GM18873 (cell line): ENCODE measurements at regions not wholly inside any gene's neighbourhood (a gene's known extent, or its start where the extent isn't known, plus 50 kb on each side); places are given as distances from the start of the nearest gene placed in this dataset.

ENCODE experiments used
- ATAC-seq: cut with Tn5 transposase; IDR thresholded peaks from one replicate; pipeline ENCODE4 v1.9.1; 2021; ENCODE audit warnings: mild to moderate bottlenecking, moderate library complexity, moderate number of reproducible peaks; ENCODE audit not compliant: unreplicated experiment, low FRiP score

DNA sequence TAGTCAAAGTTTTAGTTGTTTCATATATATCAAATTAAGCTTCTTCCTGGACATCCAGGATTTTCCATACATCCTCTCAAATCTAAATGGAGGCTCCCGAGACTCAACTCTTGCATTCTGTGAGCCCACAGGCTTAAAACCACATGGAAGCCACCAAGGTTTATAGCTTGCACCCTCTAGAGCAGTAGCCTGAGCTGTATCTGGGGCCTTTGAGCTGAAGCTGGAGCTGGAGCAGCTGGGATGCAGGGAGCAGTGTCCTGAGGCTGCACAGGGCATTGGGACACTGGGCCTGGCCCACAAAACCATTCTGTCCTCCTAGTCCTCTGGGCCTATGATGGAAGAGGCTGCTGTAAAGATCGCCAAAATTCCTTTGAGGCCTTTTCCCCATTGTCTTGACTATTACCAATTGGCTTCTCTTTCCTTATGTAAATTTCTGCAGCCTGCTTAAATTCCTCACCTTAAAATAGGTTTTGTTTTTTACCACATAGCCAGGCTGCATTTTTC, 151.0 kb downstream of the COX7C start:
- ATAC-seq, result no peak

DNA sequence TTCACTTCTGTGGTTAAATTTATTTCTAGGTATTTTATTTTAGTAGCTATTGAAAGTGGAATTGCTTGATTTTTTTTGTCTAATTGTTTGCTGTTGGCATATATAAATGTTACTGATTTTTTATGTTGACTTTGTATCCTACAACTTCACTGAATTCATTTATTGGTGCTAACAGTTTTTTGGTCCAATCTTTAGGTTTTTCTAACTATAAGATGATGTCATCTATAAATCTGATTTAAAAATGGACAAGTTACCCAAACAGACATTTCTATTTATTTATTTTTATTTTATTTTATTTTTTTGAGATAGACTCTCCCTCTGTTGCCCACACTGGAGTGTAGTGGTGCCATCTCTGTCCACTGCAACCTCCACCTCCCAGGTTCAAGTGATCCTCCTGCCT, 162.3 kb downstream of the COX7C start:
- ATAC-seq, result no peak

DNA sequence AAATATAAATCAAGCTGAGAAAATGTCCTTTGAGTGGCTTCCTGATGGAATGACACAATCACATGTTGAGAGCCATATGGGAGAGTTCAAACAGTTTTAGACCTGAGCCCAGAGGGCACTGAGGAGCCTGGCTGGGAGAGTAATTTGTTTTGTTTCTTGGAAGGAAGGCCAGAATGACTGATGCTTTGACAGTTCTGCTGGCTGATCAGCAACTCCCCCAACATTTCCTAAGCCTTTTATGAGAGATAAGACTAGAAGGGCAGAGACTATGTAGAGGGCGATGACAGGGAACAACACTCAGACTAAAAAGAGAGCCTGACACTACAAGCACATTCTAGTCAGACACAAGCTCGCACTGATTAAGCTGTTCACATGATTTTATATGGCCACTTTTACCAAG, 169.2 kb downstream of the COX7C start:
- no peak for ATAC-seq

DNA sequence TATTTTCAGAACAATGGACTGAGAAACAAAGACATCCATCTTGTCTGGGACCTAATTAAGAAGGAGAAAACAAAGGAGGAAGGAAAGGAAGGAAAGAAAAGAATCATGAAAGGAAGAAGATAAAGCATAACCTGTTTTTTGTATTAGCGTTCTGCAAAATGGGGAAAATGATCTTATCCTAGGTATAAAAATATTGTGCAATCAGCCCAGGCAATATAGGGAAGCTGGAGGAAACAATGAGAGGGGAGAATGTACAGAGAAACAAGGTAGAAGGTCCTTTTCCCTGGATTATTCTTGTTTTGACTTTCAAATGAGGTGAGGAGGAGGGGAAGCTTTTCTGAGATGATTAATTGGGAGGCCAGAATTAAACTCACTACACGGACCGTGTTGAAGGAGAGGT, 177.9 kb downstream of the COX7C start:
- no peak for ATAC-seq

DNA sequence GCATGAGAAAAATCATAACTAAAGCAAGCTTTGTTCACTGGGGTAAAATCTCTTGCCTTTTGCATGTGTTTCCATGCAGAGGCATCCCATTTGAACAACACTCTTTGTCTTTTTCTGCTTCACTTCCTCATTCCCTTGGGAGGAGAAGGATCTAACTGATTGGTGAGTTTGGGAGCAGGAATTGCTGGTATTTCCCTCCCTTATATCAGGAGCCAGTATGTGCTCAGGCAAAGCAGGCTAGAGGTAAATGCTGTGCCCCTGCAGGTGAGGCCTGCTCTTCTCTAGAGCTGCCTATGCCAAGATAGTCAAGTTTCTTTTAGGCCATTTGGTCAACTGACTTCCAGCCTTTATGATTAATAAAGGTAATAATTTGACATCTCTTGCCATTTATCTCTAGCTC, 179.9 kb downstream of the COX7C start:
- ATAC-seq, result no peak

DNA sequence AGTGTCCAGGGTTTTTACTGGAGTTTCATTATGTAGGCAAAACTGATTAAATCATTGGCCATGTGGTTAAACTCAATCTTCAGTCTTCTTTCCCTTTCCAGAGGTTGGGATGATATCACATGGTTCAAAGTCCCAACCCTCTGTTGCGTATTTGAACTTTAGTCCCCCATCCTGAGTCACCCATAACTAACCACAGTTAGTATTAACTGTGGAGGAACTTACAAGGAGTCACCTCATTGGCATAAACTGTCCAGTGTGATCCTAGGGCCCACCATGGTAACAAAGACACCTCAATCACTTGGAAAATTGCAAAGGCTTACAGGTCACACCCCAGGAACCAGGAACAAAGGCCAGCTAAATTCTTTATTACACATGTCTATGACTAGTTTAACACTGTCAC, 188.5 kb downstream of the COX7C start:
- ATAC-seq, result no peak

DNA sequence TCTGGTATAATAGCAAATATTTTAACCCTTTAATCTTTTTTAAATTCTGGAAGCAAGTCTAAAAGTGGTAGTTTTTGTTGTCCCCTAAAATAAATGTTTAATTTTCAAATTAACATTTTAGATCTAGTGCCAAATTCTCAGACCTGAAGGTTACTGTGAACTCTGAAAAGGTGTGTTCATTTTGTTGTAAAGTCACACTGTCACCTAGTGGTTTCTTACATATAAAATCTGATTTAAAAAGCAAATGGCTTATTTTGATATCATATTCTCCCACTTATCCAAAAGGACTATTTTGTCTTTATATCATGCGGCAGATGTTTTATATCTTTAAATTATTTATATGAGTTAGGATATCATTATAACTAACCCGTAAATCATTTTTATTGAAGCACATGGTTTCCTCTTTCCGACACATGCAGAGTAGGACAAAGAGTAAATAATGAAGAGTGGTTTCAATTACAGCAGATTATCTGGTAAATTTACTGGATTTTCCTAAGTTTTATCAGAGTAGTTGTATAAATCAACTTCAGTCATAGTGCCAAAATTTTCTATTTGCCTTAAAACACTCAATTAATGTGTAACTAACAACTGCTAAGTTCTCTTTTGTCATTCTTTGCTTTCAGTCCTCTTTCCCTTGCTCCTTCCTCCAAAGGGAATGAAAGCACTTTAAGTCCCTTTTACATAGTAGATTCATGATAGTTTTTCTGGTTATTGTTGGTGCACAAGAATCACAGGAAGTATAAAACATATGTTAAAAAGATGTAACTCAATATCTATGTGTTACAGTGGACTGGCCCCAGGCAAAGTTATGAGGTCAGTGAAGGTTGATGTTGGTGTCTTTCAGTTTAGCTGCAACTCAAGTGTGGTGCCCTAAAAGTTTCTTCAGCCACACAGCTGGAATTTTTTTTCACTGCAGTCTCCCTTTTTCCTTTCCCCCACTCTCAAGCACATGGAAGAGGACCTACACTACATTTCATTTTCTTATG, 189.6 kb downstream of the COX7C start:
- ATAC-seq, result no peak

DNA sequence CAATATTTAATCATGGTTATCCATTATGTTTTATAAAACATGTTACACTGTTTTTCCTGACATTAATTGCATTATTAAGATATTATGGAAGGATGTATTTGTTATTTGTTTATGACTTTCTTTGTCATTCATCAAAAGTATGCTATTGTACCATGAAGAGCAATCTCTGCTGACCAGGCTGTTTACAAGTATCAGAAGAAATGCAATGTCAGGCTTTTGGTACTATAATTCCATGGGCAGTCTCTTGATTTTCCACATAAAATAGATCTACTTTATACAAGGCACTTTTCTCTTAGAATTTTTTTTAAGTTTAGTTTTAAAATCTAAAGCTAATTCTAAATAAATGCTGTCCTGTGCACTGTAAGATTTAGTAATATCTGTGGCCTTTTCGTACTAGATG, 196.6 kb downstream of the COX7C start:
- no peak for ATAC-seq

DNA sequence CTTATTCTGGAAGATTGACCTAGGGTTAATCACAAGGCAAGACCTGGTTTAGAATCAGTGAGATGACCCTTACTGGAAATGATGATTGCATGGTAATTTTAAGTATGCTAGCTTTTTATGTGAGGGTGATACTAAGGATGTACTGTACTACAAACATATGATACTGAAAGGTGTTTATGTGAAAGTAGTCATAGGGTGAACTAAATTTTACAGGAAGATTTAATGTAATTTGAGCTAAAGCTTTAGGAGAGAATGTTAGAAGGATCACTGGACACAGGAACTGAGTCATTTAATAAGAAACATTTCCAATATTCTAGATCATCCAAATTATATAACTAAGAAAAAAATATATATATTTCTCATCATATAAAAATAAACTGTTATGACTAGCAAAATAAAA, 197.2 kb downstream of the COX7C start:
- no peak for ATAC-seq

DNA sequence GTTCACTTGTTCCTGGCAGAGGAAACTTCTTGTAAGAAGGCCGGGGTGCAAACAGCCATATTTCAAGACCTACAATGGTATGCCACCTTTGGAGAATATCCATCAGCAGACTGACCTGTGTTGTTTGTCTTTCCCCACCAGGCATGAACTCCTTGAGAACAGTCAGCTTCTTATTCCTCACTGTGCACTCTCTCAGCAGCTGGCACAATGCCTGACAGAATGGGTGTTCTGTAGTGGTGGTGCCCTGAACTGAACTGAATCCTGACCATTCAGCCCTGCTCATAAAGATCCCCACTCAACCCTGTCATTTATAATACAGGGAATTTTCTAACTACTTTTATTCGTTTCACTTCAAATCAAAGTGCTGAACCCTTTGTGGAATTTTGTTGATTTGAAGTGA, 206.9 kb downstream of the COX7C start:
- no peak for ATAC-seq

DNA sequence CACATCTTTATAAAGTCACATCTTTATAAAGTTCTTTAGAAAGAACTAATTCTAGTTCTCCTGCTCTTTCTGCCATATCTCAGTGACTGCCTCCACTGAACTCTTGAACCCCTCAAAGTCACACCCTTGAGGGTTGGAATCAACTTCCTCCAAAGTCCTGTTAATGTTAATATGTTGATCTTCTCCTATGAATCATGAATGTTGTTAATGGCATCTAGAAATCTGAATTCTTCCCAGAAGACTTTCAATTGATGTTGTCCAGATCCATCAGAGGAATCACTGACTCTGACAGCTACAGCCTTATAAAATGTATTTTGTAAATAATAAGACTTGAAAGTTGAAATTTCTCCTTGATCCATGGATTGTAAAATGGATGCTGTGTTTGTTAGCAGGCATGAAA, 213.4 kb downstream of the COX7C start:
- no peak for ATAC-seq

DNA sequence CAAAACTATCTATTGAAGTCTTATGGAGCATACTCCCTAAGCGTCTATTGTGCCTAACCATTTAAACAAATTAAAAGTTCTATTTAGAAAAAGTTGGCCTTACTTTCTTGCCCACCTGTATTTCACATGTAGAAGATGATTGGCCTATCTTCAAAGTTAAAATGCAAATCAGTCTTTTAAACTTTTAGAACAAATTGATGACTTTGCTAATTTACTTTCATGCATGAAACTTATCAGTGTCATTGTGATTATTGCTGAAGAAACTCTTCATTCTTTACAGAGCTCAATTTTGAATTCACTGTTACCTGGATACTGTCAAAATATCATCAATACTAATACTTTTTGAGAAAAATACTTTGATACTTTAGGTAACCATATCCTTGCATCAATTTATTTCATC, 216.1 kb downstream of the COX7C start:
- no peak for ATAC-seq

DNA sequence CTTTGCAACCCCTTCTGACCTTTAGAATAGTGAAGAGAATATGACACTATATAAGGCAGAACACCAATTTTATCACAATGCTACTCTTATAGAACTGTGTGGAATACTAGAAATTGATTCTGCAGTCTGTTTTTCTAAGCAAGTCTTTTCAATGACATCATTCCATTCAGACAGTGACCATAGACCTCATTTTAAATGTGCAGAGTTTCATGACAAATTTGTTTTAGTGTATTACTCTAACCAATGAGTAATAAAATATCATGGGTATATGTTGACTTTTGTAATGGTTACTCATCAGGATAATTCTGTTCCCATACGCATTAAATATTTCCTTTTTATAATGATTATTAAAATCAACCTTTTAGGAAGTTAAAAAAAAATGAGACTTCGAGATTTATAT, 219.9 kb downstream of the COX7C start:
- ATAC-seq, result no peak

DNA sequence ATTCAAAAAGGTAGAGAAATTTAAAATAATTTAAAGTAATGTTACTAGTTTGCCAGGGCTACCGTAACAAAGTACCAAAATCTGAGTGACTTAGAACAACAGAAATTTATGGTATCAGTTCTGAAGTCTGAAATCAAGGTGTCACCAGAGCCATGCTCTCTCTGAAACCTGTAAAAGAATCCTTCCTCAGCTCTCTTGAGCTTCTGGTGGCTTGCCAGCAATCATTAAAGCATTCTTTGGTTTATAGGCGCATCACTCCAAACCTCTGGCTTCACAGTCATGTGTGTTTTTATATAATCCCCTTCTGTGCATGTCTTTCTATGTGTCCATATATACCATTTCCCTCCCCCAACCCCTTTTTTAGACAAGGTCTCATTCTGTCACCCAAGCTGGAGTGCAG, 220.3 kb downstream of the COX7C start:
- ATAC-seq, result no peak

DNA sequence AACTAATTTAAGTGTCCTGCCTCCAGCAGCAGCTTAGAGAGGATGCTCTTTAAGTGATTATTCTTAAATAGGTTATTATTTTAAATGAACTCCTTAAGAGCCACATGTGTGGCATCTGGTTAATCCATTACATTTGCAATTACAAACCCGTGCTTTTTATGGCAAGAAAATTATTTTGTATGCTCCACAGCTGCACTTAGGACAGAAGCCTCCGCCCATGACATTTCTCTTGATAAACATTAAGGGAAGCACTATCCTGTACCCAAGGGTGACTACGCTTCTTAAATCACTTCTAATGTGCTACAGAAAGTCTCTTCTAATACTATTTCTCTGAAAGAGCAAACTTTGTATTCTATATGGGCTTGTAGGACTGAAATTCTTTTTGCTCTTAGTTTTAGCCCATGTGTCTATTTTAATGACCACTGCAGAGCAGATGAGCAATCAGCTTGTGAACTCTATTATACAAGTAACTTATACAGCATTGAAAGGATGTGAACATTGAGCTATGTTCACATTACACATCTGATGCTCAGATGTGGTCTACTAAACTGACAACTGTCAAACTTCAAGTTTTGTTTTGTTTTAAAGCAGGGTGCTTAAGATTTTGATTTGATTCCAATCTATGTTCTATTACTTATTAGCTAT, 223.4 kb downstream of the COX7C start:
- ATAC-seq, result no peak

DNA sequence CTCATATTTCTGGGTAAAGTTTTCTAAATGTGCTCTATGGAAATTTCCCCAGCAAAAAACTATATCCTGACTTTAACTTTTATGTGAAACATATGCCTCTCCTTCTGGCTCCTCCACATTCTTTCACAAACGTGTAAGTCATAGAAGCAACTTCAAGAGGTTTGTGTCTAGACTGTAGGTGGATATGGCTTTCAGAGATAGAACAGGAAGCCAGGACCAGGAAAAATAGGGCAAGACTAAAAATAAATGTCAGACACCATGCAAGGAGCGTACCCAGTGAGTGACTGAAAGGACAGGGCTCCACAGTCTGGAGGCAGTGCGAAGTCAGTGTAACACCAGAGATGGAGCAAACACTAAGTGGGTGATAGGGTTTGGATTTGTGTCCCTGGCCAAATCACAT, 240.7 kb downstream of the COX7C start:
- ATAC-seq, result no peak

DNA sequence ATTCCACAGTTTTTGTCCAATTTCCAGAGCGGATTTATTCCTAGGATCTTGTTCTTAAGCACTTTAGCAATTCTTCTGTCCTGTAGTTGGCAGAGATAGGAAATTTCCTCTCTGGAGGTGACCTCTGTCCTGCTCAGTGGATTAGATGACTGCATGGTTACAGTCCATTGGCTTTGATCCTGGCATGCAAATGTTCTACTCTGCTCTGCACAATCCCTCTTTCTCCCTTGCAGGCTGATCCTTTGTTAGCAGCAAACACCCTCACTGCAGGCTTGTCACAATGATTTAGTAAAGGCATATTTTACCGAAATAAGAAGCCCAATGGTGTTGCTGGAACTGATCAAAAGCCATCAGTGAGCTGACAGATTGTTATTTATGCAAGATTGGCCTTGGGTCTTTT, 243.8 kb downstream of the COX7C start:
- ATAC-seq, result no peak

DNA sequence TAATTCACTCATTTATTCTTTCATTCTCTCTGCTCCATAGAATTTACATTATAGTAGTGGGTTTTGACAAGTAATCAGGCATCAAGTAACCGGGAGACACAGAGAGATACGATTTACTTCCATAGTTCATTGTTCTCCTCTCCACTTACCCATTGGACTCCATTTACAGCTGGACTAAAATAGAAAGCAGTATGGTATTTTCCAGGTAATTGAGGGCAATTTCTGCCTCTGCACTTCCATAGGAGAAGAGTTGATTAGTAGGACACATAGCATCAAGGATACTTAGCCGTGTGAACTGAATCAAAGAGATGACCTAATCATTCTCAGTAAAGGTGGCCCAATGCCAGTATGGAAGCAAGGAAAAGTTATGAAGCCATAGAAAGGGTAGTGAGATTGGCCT, 244.4 kb downstream of the COX7C start:
- ATAC-seq, result no peak

DNA sequence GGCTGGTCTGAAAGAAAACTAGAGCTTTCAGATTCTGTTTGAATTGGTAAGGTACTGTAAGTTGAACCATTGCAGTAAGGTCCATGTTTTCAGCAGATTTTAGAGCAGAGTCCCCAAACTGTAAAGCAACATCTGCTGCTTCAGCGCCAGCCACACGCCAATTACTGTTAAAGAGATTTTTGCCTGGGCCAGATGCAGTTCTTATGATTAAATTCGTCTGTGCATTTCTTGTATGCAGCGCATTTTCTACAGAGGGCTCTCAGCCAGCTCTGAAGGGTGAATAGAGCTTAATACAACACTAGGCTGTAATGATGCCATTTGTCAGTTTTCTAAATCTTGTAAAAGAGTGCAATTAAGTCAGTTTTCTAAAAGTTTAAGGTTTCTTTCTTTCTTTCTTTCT, 246.3 kb downstream of the COX7C start:
- ATAC-seq, result no peak

DNA sequence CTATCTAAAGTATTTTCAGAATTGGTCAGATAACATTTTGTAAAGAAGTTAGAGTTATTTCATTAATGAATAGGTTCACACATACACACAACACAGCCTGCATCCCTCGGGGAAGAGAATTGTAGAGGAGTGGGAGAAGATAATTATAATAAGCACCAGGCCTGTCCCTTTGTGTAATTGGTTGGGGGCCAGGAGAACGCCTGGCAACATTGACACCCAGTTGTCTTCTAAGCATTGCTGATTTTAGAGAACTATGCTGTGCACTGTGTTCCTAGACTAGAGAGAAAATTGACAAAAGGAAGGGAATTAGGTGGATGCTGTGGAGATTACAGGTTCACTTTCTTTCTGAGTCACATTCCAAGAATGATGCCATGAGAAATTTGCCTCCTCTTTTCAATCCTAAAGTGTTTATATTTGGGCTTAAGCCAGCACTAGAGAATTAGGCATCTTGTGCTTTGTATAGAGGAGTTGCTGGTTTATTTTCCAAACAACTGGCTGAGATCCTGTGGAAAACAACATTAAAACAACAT, 247.6 kb downstream of the COX7C start:
- no peak for ATAC-seq

DNA sequence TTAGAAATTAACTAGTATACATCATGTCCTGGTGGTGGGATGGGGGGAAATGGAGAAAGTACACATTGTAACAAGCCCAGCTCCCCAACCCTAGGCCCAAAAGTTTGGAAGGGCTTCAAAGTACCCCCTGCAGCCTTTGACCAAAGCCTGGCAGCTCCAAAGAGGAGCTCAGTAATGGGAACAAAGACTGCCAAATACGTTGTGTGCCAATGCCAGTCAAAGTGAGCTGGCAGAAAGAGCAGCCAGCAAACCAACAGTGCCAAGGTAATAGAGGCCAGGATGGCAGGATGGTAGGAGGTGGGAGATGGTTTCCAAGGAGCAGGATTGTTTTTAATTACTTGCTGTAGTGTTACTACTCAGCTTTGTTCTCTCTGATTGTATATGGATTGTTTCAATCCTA, 248.3 kb downstream of the COX7C start:
- no peak for ATAC-seq

DNA sequence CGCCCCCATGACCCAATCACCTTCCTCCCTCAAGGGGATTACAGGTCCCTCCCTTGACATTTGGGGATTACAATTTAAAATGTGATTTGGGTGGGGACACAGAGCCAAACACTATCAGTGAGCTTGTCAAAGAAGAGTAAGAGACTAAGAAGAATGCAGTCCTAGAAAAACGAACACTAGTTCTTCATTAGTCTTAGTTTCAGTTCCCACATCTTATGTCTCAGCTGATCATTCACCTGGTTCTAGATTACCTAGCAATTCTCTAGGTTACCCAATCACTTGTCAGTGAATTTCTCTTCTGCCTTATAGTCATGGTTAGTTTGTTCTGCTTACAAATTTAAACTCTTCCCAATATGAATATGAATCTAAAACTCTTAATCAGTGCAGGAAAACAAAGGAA, 251.5 kb downstream of the COX7C start:
- ATAC-seq, result no peak
